ENCODE measurements at regions not wholly inside any gene's neighbourhood (a gene's known extent, or its start where the extent isn't known, plus 50 kb on each side); places are given as distances from the start of the nearest gene placed in this dataset.

DNA sequence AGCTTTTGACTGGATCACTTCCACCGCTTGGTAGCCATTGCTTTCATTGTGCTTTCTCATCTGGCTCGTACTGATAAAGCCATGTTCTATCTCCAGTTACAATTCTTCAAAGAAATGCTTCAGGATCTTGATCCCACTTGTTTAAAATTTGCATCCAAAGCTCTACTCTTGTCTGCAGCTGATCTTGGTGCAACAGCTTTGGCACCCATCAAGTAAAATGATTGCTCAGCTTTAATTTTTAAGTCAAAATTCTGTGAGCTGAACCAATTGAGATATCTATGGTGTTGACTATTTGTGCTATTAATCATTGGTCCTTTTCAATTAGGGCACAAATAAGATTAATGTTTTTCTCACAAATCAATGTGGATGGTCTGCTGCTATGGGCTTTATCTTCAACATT, 54.8 kb upstream of the DUSP10 start:
- DNase-seq = no peak

DNA sequence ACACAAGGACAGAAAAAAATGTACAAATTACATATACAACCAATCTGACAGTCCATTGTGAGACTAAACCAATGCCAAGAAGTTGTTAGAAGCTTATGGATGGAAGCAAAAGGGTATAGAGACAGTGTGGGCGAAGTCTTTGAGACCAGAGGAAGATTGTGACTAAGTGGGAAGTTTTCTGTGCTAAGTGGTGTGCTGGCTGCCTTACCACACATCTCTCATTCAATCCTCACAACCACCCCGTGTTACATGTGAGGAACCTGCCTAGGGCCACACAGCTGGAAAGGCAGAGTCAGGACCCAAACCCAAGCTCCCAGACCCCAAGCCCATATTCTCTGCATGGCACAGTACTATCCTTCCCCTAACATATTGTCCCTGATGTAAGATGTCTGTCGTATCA, 53.5 kb upstream of the DUSP10 start:
- no peak for DNase-seq

DNA sequence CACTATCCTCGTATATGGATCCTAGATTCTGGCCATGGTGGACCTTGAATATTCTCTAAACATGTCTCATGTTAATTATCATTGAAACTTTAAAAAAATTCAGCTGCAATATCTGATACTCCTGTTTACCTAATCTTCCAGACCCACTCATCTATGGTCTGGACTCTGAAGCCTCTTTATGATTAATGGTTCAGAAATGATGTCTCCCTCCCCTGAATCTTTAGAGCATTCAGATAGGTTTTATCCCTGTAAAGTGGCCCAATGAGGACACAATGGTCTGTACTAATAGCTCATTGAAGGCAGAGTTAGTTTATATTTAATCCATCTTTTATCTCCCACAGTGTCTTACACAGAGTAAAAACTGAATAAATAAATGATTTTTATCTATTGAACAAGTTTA, 53.0 kb upstream of the DUSP10 start:
- no peak for DNase-seq

DNA sequence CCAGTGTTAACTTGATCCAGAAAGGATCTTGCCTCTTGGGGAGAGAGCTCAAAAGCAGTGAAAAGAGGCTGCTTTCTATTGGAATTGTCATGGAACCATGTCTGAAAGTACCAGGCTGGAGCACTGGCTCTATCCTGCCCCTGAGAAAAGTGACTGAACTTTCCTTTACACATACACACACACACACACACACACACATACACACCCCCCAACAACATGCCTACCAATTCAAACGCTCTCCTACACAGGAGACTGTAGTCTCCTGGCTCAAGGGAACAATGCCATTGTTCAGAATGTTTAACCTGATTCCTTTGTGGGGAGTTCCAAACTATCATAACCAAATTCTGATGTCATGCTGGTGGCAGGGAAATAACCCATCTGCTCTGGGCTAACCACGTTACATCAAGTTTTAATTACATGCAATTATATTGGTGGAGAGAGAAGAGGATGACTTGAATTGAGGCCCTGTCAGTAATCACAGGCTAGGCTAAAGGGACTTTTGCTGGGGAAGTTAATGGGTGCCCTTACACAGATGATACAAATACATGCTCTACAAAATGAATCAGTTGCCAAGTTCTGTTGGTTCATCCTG, 52.3 kb upstream of the DUSP10 start:
- no peak for DNase-seq

DNA sequence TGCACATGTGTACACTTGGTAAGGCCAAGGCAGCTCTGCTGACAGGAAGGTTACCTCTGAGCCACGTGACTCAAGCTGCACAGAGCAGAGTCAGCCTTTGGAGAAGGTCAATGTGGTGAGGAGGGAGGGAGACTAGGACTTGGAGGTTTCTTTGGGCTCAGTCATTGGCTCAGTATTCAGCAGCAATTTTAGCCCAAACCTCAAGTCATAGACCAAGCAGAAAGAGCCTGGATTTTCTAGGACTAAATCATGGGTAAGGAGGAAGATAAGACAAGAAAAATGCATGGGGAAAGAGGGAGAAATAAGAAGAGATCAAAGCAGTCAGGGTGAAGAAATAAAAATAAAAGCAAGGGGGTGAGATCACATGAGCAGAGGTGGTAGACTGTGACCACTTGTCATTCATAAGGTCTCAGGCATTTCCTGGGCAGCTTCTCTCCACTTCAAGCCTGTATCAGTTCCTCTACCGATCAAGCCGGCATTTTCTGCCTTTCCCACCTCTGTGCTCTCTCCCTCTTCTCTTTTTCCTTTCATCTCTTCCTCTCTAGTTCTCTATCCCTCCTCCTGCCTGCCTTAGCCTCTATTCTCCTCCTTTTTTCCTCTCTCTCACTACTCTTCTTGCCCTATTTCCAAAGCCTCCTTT, 51.7 kb upstream of the DUSP10 start:
- DNase-seq = no peak

DNA sequence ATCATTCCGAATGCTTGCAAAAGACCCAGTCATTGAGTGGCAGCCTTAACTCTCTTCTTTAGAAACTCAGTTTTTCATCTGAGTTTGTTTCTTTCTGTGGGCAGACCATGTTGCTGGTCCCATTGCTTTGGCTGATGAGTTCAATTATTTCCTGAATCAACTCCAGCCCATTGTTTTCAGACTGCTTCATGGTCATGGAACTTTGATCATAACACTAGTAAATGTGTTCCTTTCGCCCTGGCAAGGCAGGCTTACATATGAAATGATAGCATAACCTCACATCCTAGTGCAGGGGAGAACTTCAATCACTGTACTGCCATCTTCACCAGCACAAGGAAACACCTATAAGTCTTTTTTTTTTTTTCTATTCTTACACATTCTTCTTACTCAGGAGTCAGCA, 50.0 kb upstream of the DUSP10 start:
- no peak for DNase-seq
